ENCODE measurements at regions not wholly inside any gene's neighbourhood (a gene's known extent, or its start where the extent isn't known, plus 50 kb on each side); places are given as distances from the start of the nearest gene placed in this dataset.

- Mint-ChIP-seq H3K4me1 (peaks cover 87 to 97% (median 91%) of the 10 kb centered on the region in 3 donors), H3K27ac (peak overlapping the region; percentile 99 to 100), H3K4me3 (peak overlapping the region; percentile 72 to 98 (median 98)), H3K9me3 (no peaks in the 10 kb centered on the region), H3K36me3 (peaks cover 12% of the 10 kb centered on the region), H3K27me3 (no peaks in the 10 kb centered on the region)
- WGBS (ENCODE audit: insufficient coverage), result 3% methylated on average over 9 of the region's 11 CpGs
- no peaks in the 10 kb centered on the region for H3K27me3 ChIP-seq (replicated peaks in 1 of 2; ENCODE audit: control insufficient read depth in 2 of 2, extremely low read depth in 1 of 2, insufficient read depth in 2 of 2, low read length in 1 of 2)
- DNase-seq, result peak in 3 of 35 experiments; percentile 25 to 69 (median 36)
- no peaks in the 10 kb centered on the region for H3K9me3 ChIP-seq
- POLR2A ChIA-PET, result no interaction called here
- peak overlapping the region; percentile 82 for H3K27ac ChIP-seq (ENCODE audit: low read length)
- CTCF ChIA-PET, result interaction anchor here in 1 of 2 donors (0.6 kb wide), 1 partner anchor 1497 kb away, joined by 3 read pairs; no protein-coding TSS in a partner anchor
- H3K36me3 ChIP-seq (ENCODE audit: control insufficient read depth in 2 of 2, extremely low read depth in 1 of 2, insufficient read depth in 1 of 2, low read length in 1 of 2), result peaks cover 0 to 10% of the 10 kb centered on the region in 2 donors
- peak in 3 of 4 experiments; percentile 6 to 11 (median 11) for ATAC-seq (replicated peaks in 1 of 4)
- H3K4me3 ChIP-seq (ENCODE audit: control insufficient read depth in 1 of 2, extremely low read depth in 1 of 2, low read length in 1 of 2), result peak overlapping the region; percentile 18 to 44
- H3K4me1 ChIP-seq (ENCODE audit: control insufficient read depth in 1 of 2, extremely low read depth in 1 of 2, insufficient read depth in 2 of 2, low read length in 2 of 2), result peaks cover 53 to 99% of the 10 kb centered on the region in 2 experiments
Observed at GRCh38 chr17:77462090-77462489, 321.3 kb downstream of the SEC14L1 start.

GRCh38 chr17:77462553-77463497 lies 322.1 kb downstream of the SEC14L1 start:
- peak overlapping the region; percentile 99 to 100 for H3K27ac Mint-ChIP-seq
- peak overlapping the region; percentile 82 for H3K27ac ChIP-seq (ENCODE audit: low read length)
- H3K27me3 Mint-ChIP-seq, result no peaks in the 10 kb centered on the region
- H3K9me3 ChIP-seq, result no peaks in the 10 kb centered on the region
- peak overlapping the region; percentile 72 to 98 (median 98) for H3K4me3 Mint-ChIP-seq
- CTCF ChIA-PET, result interaction anchor here in 1 of 2 donors (0.6 to 0.9 kb wide), 2 partner anchors 33 to 1497 kb away, joined by 3 to 4 read pairs; no protein-coding TSS in a partner anchor
- H3K27me3 ChIP-seq (replicated peaks in 1 of 2; ENCODE audit: control insufficient read depth in 2 of 2, extremely low read depth in 1 of 2, insufficient read depth in 2 of 2, low read length in 1 of 2), result no peaks in the 10 kb centered on the region
- peaks cover 12% of the 10 kb centered on the region for H3K36me3 Mint-ChIP-seq
- H3K4me3 ChIP-seq (ENCODE audit: control insufficient read depth in 1 of 2, extremely low read depth in 1 of 2, low read length in 1 of 2), result peak overlapping the region in 1 of 2 donors; percentile 44
- ATAC-seq (replicated peaks in 1 of 4), result no peak
- H3K4me1 Mint-ChIP-seq, result peaks cover 88 to 93% (median 90%) of the 10 kb centered on the region in 3 donors
- H3K36me3 ChIP-seq (ENCODE audit: control insufficient read depth in 2 of 2, extremely low read depth in 1 of 2, insufficient read depth in 1 of 2, low read length in 1 of 2), result peaks cover 0 to 18% of the 10 kb centered on the region in 2 donors
- peaks cover 54 to 99% of the 10 kb centered on the region in 2 experiments for H3K4me1 ChIP-seq (ENCODE audit: control insufficient read depth in 1 of 2, extremely low read depth in 1 of 2, insufficient read depth in 2 of 2, low read length in 2 of 2)
- no peaks in the 10 kb centered on the region for H3K9me3 Mint-ChIP-seq
- 51% methylated on average over 9 of the region's 16 CpGs for WGBS (ENCODE audit: insufficient coverage)
- no peak for DNase-seq
- POLR2A ChIA-PET, result interaction anchor here (0.6 to 0.8 kb wide), 3 partner anchors 16 to 720 kb away, joined by 3 read pairs; no protein-coding TSS in a partner anchor

GRCh38 chr17:77464988-77465357 lies 324.2 kb downstream of the SEC14L1 start:
- H3K4me3 ChIP-seq (ENCODE audit: control insufficient read depth in 1 of 2, extremely low read depth in 1 of 2, low read length in 1 of 2), result peak overlapping the region; percentile 0 to 36
- H3K36me3 ChIP-seq (ENCODE audit: control insufficient read depth in 2 of 2, extremely low read depth in 1 of 2, insufficient read depth in 1 of 2, low read length in 1 of 2), result peaks cover 3 to 34% of the 10 kb centered on the region in 2 donors
- H3K36me3 Mint-ChIP-seq, result peaks cover 29% of the 10 kb centered on the region
- POLR2A ChIA-PET, result interaction anchor here in 1 of 2 donors (0.6 kb wide), 2 partner anchors 494 to 644 kb away, joined by 3 to 8 read pairs; partner anchors contain the start of gene TNRC6C
- ATAC-seq (replicated peaks in 1 of 4) (no peak), DNase-seq (no peak)
- no peaks in the 10 kb centered on the region for H3K27me3 ChIP-seq (replicated peaks in 1 of 2; ENCODE audit: control insufficient read depth in 2 of 2, extremely low read depth in 1 of 2, insufficient read depth in 2 of 2, low read length in 1 of 2)
- H3K4me1 ChIP-seq (ENCODE audit: control insufficient read depth in 1 of 2, extremely low read depth in 1 of 2, insufficient read depth in 2 of 2, low read length in 2 of 2), result peaks cover 62 to 99% of the 10 kb centered on the region in 2 experiments
- 74% methylated on average over 4 of the region's 6 CpGs for WGBS (ENCODE audit: insufficient coverage)
- H3K4me1 Mint-ChIP-seq, result peaks cover 89 to 93% (median 90%) of the 10 kb centered on the region in 3 donors
- peak overlapping the region; percentile 91 to 96 for H3K27ac Mint-ChIP-seq
- peak overlapping the region; percentile 65 to 79 (median 75) for H3K4me3 Mint-ChIP-seq
- H3K9me3 ChIP-seq, result no peaks in the 10 kb centered on the region
- peak overlapping the region; percentile 51 for H3K27ac ChIP-seq (ENCODE audit: low read length)
- CTCF ChIA-PET, result interaction anchor here in 1 of 2 donors (1.6 kb wide), 1 partner anchor 24 kb away, joined by 7 read pairs; no protein-coding TSS in a partner anchor
- no peaks in the 10 kb centered on the region for H3K27me3 Mint-ChIP-seq
- H3K9me3 Mint-ChIP-seq, result no peaks in the 10 kb centered on the region

GRCh38 chr17:77465358-77466041 lies 324.7 kb downstream of the SEC14L1 start:
- peaks cover 66 to 99% of the 10 kb centered on the region in 2 experiments for H3K4me1 ChIP-seq (ENCODE audit: control insufficient read depth in 1 of 2, extremely low read depth in 1 of 2, insufficient read depth in 2 of 2, low read length in 2 of 2)
- Mint-ChIP-seq H3K36me3 (peaks cover 35% of the 10 kb centered on the region), H3K9me3 (no peaks in the 10 kb centered on the region), H3K4me3 (peak overlapping the region; percentile 65 to 79 (median 75)), H3K27me3 (no peaks in the 10 kb centered on the region), H3K27ac (peak overlapping the region; percentile 91 to 96), H3K4me1 (peaks cover 89 to 93% (median 90%) of the 10 kb centered on the region in 3 donors)
- no peaks in the 10 kb centered on the region for H3K27me3 ChIP-seq (replicated peaks in 1 of 2; ENCODE audit: control insufficient read depth in 2 of 2, extremely low read depth in 1 of 2, insufficient read depth in 2 of 2, low read length in 1 of 2)
- peak overlapping the region; percentile 51 for H3K27ac ChIP-seq (ENCODE audit: low read length)
- 0% methylated on average over 13 of the region's 13 CpGs for WGBS (ENCODE audit: insufficient coverage)
- no peaks in the 10 kb centered on the region for H3K9me3 ChIP-seq
- H3K36me3 ChIP-seq (ENCODE audit: control insufficient read depth in 2 of 2, extremely low read depth in 1 of 2, insufficient read depth in 1 of 2, low read length in 1 of 2), result peaks cover 3 to 39% of the 10 kb centered on the region in 2 donors
- DNase-seq (peak in 34 of 35 experiments; percentile 66 to 90 (median 82)), ATAC-seq (replicated peaks in 1 of 4) (peak; percentile 88 to 93 (median 90))
- ChIA-PET CTCF (interaction anchor here (0.6 to 1.6 kb wide), 4 partner anchors 24 to 1299 kb away, joined by 3 to 7 read pairs (median 4); no protein-coding TSS in a partner anchor), POLR2A (interaction anchor here in 1 of 2 donors (0.6 kb wide), 1 partner anchor 493 kb away, joined by 8 read pairs; the partner anchor contains the start of gene TNRC6C)
- peak overlapping the region; percentile 20 to 36 for H3K4me3 ChIP-seq (ENCODE audit: control insufficient read depth in 1 of 2, extremely low read depth in 1 of 2, low read length in 1 of 2)

- Mint-ChIP-seq H3K4me3 (peak overlapping the region; percentile 65 to 79 (median 75)), H3K9me3 (no peaks in the 10 kb centered on the region), H3K36me3 (peaks cover 38% of the 10 kb centered on the region), H3K27me3 (no peaks in the 10 kb centered on the region), H3K4me1 (peaks cover 91 to 93% (median 92%) of the 10 kb centered on the region in 3 donors), H3K27ac (peak overlapping the region; percentile 91 to 96)
- Histone ChIP-seq H3K27ac (ENCODE audit: low read length) (peak overlapping the region; percentile 51), H3K27me3 (replicated peaks in 1 of 2; ENCODE audit: control insufficient read depth in 2 of 2, extremely low read depth in 1 of 2, insufficient read depth in 2 of 2, low read length in 1 of 2) (no peaks in the 10 kb centered on the region), H3K36me3 (ENCODE audit: control insufficient read depth in 2 of 2, extremely low read depth in 1 of 2, insufficient read depth in 1 of 2, low read length in 1 of 2) (peaks cover 3 to 45% of the 10 kb centered on the region in 2 donors), H3K4me1 (ENCODE audit: control insufficient read depth in 1 of 2, extremely low read depth in 1 of 2, insufficient read depth in 2 of 2, low read length in 2 of 2) (peaks cover 70 to 99% of the 10 kb centered on the region in 2 experiments), H3K4me3 (ENCODE audit: control insufficient read depth in 1 of 2, extremely low read depth in 1 of 2, low read length in 1 of 2) (peak overlapping the region; percentile 20 to 36), H3K9me3 (no peaks in the 10 kb centered on the region)
- ChIA-PET POLR2A (no interaction called here), CTCF (interaction anchor here in 1 of 2 donors (1.6 kb wide), 1 partner anchor 25 kb away, joined by 7 read pairs; no protein-coding TSS in a partner anchor)
- DNase-seq (no peak), ATAC-seq (replicated peaks in 1 of 4) (peak in 2 of 4 experiments; percentile 4 to 7)
- 31% methylated on average over 11 of the region's 13 CpGs for WGBS (ENCODE audit: insufficient coverage)
Observed at GRCh38 chr17:77466140-77466539, 325.4 kb downstream of the SEC14L1 start.
